GM12892 (cell line): ENCODE measurements at regions not wholly inside any gene's neighbourhood (a gene's known extent, or its start where the extent isn't known, plus 50 kb on each side); places are given as distances from the start of the nearest gene placed in this dataset.

Experiments
- POLR2A ChIP-seq: IDR thresholded peaks from 2 replicates; pipeline ENCODE4 v1.6.1; 2011; ENCODE audit warnings: low read depth, low read length, control low read depth
- POLR2AphosphoS5 ChIP-seq: IDR thresholded peaks from 2 replicates; pipeline ENCODE4 v1.6.1; 2011; ENCODE audit warnings: low read depth, low read length, control low read depth
- TAF1 ChIP-seq: IDR thresholded peaks from 2 replicates; pipeline ENCODE4 v1.6.1; 2011; ENCODE audit warnings: low read depth, mild to moderate bottlenecking, control low read depth, low read length, borderline replicate concordance

DNA sequence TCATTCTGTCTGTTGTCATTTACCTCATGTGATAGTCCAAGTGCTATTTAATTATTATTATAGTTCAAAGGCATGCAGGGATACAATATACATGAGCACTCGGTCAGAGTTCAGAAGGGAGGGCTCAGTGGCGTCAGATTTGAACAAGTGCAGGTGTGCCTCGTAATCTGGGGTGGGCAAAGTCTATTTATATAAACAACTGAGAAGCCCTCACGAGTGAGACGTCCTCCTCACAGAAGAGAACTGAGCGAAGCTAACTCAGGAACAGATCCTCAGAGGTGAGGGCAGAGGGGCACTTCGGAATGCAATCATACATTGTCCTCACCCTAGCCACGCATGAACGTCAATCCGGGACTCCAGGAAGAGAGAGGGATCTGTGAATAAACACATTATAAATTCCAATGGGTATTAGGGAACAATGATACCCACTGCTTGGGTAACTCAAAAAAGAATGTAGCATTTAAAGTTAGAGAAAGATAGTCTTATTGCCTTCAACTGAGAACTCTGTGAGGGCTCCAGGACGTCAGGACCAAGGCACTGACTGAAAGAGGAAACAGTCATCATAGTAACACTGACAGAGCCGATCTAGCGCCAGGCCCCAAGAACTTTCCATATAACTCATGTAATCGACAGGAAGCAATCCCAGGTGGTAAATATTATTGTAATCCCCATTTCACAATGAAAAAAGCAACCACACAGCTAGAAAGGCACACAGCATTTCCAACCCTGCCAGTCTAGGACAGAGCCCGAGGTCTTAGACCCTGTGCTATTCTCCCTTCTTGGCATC lies 127.1 kb upstream of the B3GALT2 start:
- TF ChIP-seq POLR2A (no peak), POLR2AphosphoS5 (no peak), TAF1 (no peak)
